Upper lobe of left lung (tissue), 6 donors: ENCODE measurements at regions not wholly inside any gene's neighbourhood (a gene's known extent, or its start where the extent isn't known, plus 50 kb on each side); places are given as distances from the start of the nearest gene placed in this dataset.
A peak's percentile ranks its signal among the peaks of the same experiment; 100 is the strongest.

Source experiments
- ATAC-seq, 2 donors: fragments of 200-7000 bp; cut with Tn5 transposase; one replicate each; pipeline ENCODE4 v1.9.1; 2022; ENCODE audit warnings: mild to moderate bottlenecking in 2 of 2, moderate library complexity in 2 of 2; ENCODE audit not compliant: low FRiP score in 2 of 2
- DNase-seq, 2 donors: peaks; one replicate each; pipeline ENCODE4 v3.0.0-alpha.2; 2019 to 2020
- H3K27ac ChIP-seq, 4 donors: fragments of 200-600 bp; sonication (generic); one replicate each; pipeline ENCODE4 v1.5.1; 2016 to 2019
- H3K27me3 ChIP-seq, 4 donors: fragments of 200-600 bp; sonication (generic); one replicate each; pipeline ENCODE4 v1.5.1; 2017 to 2019
- H3K36me3 ChIP-seq, 4 donors: fragments of 200-600 bp; sonication (generic); one replicate each; pipeline ENCODE4 v1.5.1; 2016 to 2019
- H3K4me1 ChIP-seq, 4 donors: fragments of 200-600 bp; sonication (generic); one replicate each; pipeline ENCODE4 v1.5.1; 2018 to 2019
- H3K4me3 ChIP-seq, 4 donors: fragments of 200-600 bp; sonication (generic); one replicate each; pipeline ENCODE4 v1.5.1; 2017 to 2019; ENCODE audit warnings: mild to moderate bottlenecking in 2 of 4, moderate library complexity in 1 of 4
- H3K9me3 ChIP-seq, 4 donors: fragments of 200-600 bp; sonication (generic); one replicate each; pipeline ENCODE4 v1.5.1; 2018 to 2019
- EP300 ChIP-seq, 4 donors: sonication (generic); formaldehyde crosslinking; IDR thresholded peaks; one replicate each; pipeline ENCODE4 v1.5.1; 2017; ENCODE audit warnings: antibody characterized with exemption in 4 of 4, control low read depth in 2 of 4
- POLR2A ChIP-seq, 4 donors: fragments of 450-650 bp; IDR thresholded peaks; one replicate each; pipeline ENCODE4 v1.5.1; 2016 to 2017; ENCODE audit warnings: antibody characterized with exemption in 4 of 4, mild to moderate bottlenecking in 2 of 4
- POLR2AphosphoS5 ChIP-seq, 2 donors: sonication (generic); formaldehyde crosslinking; IDR thresholded peaks; one replicate each; pipeline ENCODE4 v1.5.1; 2017; ENCODE audit warnings: antibody characterized with exemption in 2 of 2
- WGBS, 2 donors: methylation state at CpG; one replicate each; pipeline ENCODE4 v1.1.5; 2017 to 2018; 5-methylcytosine and 5-hydroxymethylcytosine counted together
- TF ChIP-seq, protein P1 (sequence below), 6 experiments: fragments of 450-650 bp in 4 of 6; fragments of 200-600 bp in 2 of 6; sonication (generic) in 2 of 6; IDR thresholded peaks; one replicate each; pipeline ENCODE4 v1.5.1; 2016 to 2019; ENCODE audit warnings: antibody characterized with exemption in 6 of 6
- donor health status: DM: no; HTN: no; CAD: no; lungs with moderate emphysema.
- donor health status: DM: no; HTN: yes; CAD: no; lungs with severe emphysema.

DNA sequence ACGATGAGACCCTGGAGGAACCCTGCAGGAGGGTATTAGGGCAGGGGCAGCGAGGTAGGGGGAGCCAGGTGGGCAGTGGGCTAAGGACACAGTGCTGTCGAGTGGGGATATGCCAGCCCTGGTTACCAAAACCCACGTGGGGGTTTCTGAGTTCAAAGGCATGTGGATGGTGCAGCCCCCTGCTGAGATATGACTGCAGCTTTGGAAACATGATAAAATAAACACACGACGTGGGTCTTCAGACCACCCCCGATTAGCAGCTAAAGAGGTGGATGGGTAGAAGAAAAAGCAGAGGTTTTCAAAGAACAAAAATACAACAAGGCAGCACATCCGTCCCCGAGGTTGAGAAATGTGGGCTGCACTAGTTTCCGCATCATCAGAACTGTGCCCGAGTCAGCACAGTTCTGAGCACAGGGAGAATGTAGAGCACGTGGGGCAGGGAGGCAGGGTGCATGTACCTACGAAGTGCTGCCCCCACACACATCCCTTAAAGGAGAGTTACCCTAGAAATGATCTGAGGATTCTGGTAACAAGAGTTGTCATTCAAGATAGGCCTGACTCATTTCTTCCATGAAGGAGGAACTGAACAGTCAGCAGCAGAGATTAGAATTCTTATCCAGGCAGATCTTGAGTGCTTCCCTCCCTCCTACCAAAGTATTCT, 121.3 kb downstream of the RPLP1 start:
- Histone ChIP-seq H3K36me3 (no peaks in the 10 kb centered on the region), H3K27ac (peak overlapping the region in 1 of 4 donors; percentile 46), H3K4me1 (peaks cover 0 to 15% (median 7%) of the 10 kb centered on the region in 4 donors), H3K27me3 (no peaks in the 10 kb centered on the region), H3K9me3 (no peaks in the 10 kb centered on the region), H3K4me3 (no peak overlapping the region)
- 64 to 72% methylated on average over 13 of the region's 13 CpGs for WGBS, 2 donors
- DNase-seq (no peak), ATAC-seq (no peak)
- TF ChIP-seq POLR2A (IDR thresholded peaks at IDR 0.05) (no peak), EP300 (IDR thresholded peaks at IDR 0.05) (no peak), POLR2AphosphoS5 (IDR thresholded peaks at IDR 0.05) (no peak)
- TF ChIP-seq, protein P1, sequence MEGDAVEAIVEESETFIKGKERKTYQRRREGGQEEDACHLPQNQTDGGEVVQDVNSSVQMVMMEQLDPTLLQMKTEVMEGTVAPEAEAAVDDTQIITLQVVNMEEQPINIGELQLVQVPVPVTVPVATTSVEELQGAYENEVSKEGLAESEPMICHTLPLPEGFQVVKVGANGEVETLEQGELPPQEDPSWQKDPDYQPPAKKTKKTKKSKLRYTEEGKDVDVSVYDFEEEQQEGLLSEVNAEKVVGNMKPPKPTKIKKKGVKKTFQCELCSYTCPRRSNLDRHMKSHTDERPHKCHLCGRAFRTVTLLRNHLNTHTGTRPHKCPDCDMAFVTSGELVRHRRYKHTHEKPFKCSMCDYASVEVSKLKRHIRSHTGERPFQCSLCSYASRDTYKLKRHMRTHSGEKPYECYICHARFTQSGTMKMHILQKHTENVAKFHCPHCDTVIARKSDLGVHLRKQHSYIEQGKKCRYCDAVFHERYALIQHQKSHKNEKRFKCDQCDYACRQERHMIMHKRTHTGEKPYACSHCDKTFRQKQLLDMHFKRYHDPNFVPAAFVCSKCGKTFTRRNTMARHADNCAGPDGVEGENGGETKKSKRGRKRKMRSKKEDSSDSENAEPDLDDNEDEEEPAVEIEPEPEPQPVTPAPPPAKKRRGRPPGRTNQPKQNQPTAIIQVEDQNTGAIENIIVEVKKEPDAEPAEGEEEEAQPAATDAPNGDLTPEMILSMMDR (IDR thresholded peaks at IDR 0.05), result no peak

- Histone ChIP-seq H3K9me3 (no peaks in the 10 kb centered on the region), H3K4me1 (peaks cover 0 to 21% (median 7%) of the 10 kb centered on the region in 4 donors), H3K4me3 (no peak overlapping the region), H3K27ac (peak overlapping the region in 1 of 4 donors; percentile 46), H3K36me3 (no peaks in the 10 kb centered on the region), H3K27me3 (no peaks in the 10 kb centered on the region)
- ATAC-seq (peak in 1 of 2 donors; percentile 28), DNase-seq (no peak)
- TF ChIP-seq, protein P1 (IDR thresholded peaks at IDR 0.05), result no peak
- TF ChIP-seq POLR2A (IDR thresholded peaks at IDR 0.05), result peak in 1 of 4 donors; percentile 19
- WGBS, 2 donors, result 86% methylated on average over 5 of the region's 5 CpGs
These were observed 121.9 kb downstream of the RPLP1 start for GRCh38 chr15:69574506-69574905.

DNA sequence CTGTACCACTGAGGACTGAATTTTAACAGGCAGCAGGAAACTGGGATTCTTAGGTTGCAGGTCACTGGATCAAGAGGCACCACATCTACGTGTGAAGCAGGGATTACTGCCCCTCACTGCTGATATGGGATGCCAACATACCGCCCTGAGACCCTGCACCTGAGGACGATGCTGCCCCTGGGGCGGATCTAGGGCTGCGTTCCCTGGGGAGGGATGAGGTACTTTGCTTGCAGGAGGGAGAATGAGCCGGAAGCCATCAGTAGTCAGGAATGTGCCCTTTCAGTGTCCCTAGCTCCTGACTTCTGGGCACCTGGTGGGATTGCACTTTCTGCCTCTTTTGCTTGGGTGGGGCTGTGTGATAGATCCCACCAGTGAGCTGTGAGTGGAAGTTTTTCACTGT, 122.8 kb downstream of the RPLP1 start:
- no peaks in the 10 kb centered on the region for H3K36me3 ChIP-seq
- no peak for ATAC-seq
- no peak overlapping the region for H3K27ac ChIP-seq
- peaks cover 0 to 21% (median 7%) of the 10 kb centered on the region in 4 donors for H3K4me1 ChIP-seq
- no peak for DNase-seq
- TF ChIP-seq POLR2AphosphoS5 (IDR thresholded peaks at IDR 0.05) (no peak), POLR2A (IDR thresholded peaks at IDR 0.05) (no peak), EP300 (IDR thresholded peaks at IDR 0.05) (no peak)
- TF ChIP-seq, protein P1 (IDR thresholded peaks at IDR 0.05), result no peak
- no peaks in the 10 kb centered on the region for H3K27me3 ChIP-seq
- H3K9me3 ChIP-seq, result no peaks in the 10 kb centered on the region
- H3K4me3 ChIP-seq, result no peak overlapping the region
- WGBS, 2 donors, result 49 to 90% methylated on average over 2 to 6 of the region's 6 CpGs

- ATAC-seq (peak; percentile 73 to 82), DNase-seq (peak in 1 of 2 donors; percentile 69)
- TF ChIP-seq, protein P1 (IDR thresholded peaks at IDR 0.05), result peak; percentile 60 to 88 (median 80)
- no peak for TF ChIP-seq POLR2AphosphoS5 (IDR thresholded peaks at IDR 0.05)
- no peaks in the 10 kb centered on the region for H3K36me3 ChIP-seq
- peaks cover 0 to 21% (median 7%) of the 10 kb centered on the region in 4 donors for H3K4me1 ChIP-seq
- H3K27ac ChIP-seq, result no peak overlapping the region
- no peak overlapping the region for H3K4me3 ChIP-seq
- no peaks in the 10 kb centered on the region for H3K27me3 ChIP-seq
- WGBS, 2 donors, result 49 to 50% methylated on average over 2 to 3 of the region's 3 CpGs
- H3K9me3 ChIP-seq, result no peaks in the 10 kb centered on the region
These were observed 123.5 kb downstream of the RPLP1 start for GRCh38 chr15:69576035-69576526.

- no peak for TF ChIP-seq POLR2A (IDR thresholded peaks at IDR 0.05)
- no peak for TF ChIP-seq EP300 (IDR thresholded peaks at IDR 0.05)
- TF ChIP-seq POLR2AphosphoS5 (IDR thresholded peaks at IDR 0.05), result no peak
- TF ChIP-seq, protein P1 (IDR thresholded peaks at IDR 0.05), result no peak
- Histone ChIP-seq H3K36me3 (no peaks in the 10 kb centered on the region), H3K4me1 (peaks cover 0 to 21% (median 7%) of the 10 kb centered on the region in 4 donors)
These were observed 124.3 kb downstream of the RPLP1 start for GRCh38 chr15:69576948-69577351.

More at GRCh38 chr15:69576948-69577351, 124.3 kb downstream of the RPLP1 start:
- Histone ChIP-seq H3K27me3 (no peaks in the 10 kb centered on the region), H3K9me3 (no peaks in the 10 kb centered on the region), H3K27ac (no peak overlapping the region), H3K4me3 (no peak overlapping the region)
- ATAC-seq, result no peak
- 91 to 94% methylated on average over 4 of the region's 4 CpGs for WGBS, 2 donors
- no peak for DNase-seq
